ENCODE measurements at regions not wholly inside any gene's neighbourhood (a gene's known extent, or its start where the extent isn't known, plus 50 kb on each side); places are given as distances from the start of the nearest gene placed in this dataset.

GRCh38 chr6:921400-921799 is 228.5 kb upstream of the EXOC2 start:
- no peak for TF ChIP-seq TEAD4 (CRISPR knock-in tag; IDR thresholded peaks at IDR 0.05)
- TF ChIP-seq CREM (CRISPR knock-in tag; IDR thresholded peaks at IDR 0.05): no peak
- no peak for TF ChIP-seq MAX (CRISPR knock-in tag; IDR thresholded peaks at IDR 0.05)
- no peak for TF ChIP-seq TCF7 (CRISPR knock-in tag; IDR thresholded peaks at IDR 0.05; ENCODE audit: low read depth)
- TF ChIP-seq FOXK1 (CRISPR knock-in tag; IDR thresholded peaks at IDR 0.05): no peak
